Breast epithelium (tissue), 3 donors: ENCODE measurements at regions not wholly inside any gene's neighbourhood (a gene's known extent, or its start where the extent isn't known, plus 50 kb on each side); places are given as distances from the start of the nearest gene placed in this dataset.

Experiments used
- POLR2A ChIP-seq: fragments of 450-650 bp; IDR thresholded peaks from one replicate; pipeline ENCODE4 v1.6.1; 2016; ENCODE audit warnings: antibody characterized with exemption, mild to moderate bottlenecking, moderate library complexity
- POLR2AphosphoS5 ChIP-seq, 3 donors: sonication (generic); formaldehyde crosslinking; IDR thresholded peaks; one replicate each; pipeline ENCODE4 v1.6.1; 2017; ENCODE audit warnings: antibody characterized with exemption in 3 of 3
- TF ChIP-seq, protein P1 (sequence below), 3 donors: fragments of 450-650 bp; IDR thresholded peaks; one replicate each; pipeline ENCODE4 v1.5.1; 2016 to 2017; ENCODE audit warnings: antibody characterized with exemption in 3 of 3, mild to moderate bottlenecking in 3 of 3, moderate library complexity in 3 of 3

DNA sequence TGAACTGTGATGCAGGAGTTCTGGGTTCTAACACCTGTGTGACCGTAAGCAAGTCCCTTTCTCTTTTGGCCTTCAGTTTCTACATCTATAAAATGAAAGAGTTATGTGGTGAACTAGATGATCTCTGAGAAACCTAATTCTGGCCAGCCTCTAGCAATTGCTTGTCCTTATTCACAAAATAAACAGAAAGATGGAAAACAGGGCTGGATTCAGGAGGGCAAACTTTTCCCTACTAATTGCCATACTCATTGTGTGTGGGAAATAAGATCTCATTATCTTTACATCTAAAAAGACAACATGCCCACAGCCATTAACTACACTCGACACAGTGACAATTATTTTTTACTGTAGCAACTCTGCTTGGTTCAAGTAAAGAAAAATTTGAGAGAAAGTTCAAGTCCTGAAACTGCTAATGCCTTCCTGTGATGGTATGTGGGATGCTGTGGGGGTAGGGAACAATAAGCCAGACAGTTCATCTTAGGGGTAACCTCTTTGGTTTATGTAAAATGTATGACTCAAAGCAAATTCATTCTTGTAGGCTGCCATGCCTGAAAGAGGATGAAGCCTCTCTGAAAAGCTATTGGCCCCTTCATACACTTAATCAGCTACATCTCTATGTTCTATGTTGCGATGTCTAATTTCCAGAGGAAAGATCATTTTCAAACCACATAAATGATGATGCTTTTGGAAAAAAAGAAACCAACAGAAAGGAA is 177.6 kb upstream of the BCL6 start:
- TF ChIP-seq POLR2A: no peak
- TF ChIP-seq, protein P1, sequence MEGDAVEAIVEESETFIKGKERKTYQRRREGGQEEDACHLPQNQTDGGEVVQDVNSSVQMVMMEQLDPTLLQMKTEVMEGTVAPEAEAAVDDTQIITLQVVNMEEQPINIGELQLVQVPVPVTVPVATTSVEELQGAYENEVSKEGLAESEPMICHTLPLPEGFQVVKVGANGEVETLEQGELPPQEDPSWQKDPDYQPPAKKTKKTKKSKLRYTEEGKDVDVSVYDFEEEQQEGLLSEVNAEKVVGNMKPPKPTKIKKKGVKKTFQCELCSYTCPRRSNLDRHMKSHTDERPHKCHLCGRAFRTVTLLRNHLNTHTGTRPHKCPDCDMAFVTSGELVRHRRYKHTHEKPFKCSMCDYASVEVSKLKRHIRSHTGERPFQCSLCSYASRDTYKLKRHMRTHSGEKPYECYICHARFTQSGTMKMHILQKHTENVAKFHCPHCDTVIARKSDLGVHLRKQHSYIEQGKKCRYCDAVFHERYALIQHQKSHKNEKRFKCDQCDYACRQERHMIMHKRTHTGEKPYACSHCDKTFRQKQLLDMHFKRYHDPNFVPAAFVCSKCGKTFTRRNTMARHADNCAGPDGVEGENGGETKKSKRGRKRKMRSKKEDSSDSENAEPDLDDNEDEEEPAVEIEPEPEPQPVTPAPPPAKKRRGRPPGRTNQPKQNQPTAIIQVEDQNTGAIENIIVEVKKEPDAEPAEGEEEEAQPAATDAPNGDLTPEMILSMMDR (IDR thresholded peaks at IDR 0.05): no peak
- TF ChIP-seq POLR2AphosphoS5 (IDR thresholded peaks at IDR 0.05): no peak
